MM.1S (cell line): ENCODE measurements at regions not wholly inside any gene's neighbourhood (a gene's known extent, or its start where the extent isn't known, plus 50 kb on each side); places are given as distances from the start of the nearest gene placed in this dataset.

ENCODE experiments used
- DNase-seq: peaks from one replicate; pipeline ENCODE4 v3.0.0-alpha.2; 2015
- H2AFZ ChIP-seq: fragments of 300-600 bp; sonication (generic); 2 replicates; pipeline ENCODE4 v1.6.0; 2016; ENCODE audit warnings: antibody characterized with exemption, low read length
- H3F3A ChIP-seq: fragments of 300-600 bp; sonication (generic); 2 replicates; pipeline ENCODE4 v1.6.1; 2016; ENCODE audit warnings: mild to moderate bottlenecking, antibody characterized with exemption, low read length, moderate library complexity, mixed read lengths; ENCODE audit not compliant: insufficient read depth
- H3K27ac ChIP-seq: fragments of 300-600 bp; sonication (generic); 2 replicates; pipeline ENCODE4 v1.5.1; 2016; ENCODE audit warnings: mild to moderate bottlenecking, low read length
- H3K27me3 ChIP-seq: fragments of 300-600 bp; sonication (generic); replicated peaks from 2 replicates; pipeline ENCODE4 v1.6.0; 2016; ENCODE audit warnings: low read length; ENCODE audit not compliant: insufficient read depth
- H3K36me3 ChIP-seq: fragments of 300-600 bp; sonication (generic); replicated peaks from 2 replicates; pipeline ENCODE4 v1.6.1; 2016; ENCODE audit warnings: mild to moderate bottlenecking, low read length, mixed read lengths; ENCODE audit not compliant: insufficient read depth
- H3K4me1 ChIP-seq: fragments of 300-600 bp; sonication (generic); 2 replicates; pipeline ENCODE4 v1.6.1; 2016; ENCODE audit warnings: low read length, mixed read lengths
- H3K4me2 ChIP-seq: fragments of 300-600 bp; sonication (generic); 2 replicates; pipeline ENCODE4 v1.6.0; 2016; ENCODE audit warnings: low read depth, low read length
- H3K4me3 ChIP-seq: fragments of 300-600 bp; sonication (generic); 2 replicates; pipeline ENCODE4 v1.5.1; 2016; ENCODE audit warnings: low read length, mixed read lengths
- H3K79me2 ChIP-seq: fragments of 300-600 bp; sonication (generic); 2 replicates; pipeline ENCODE4 v1.6.1; 2016; ENCODE audit warnings: mixed run types, low read length, mixed read lengths
- H3K9ac ChIP-seq: fragments of 300-600 bp; sonication (generic); 2 replicates; pipeline ENCODE4 v1.6.1; 2016; ENCODE audit warnings: low read length, mixed read lengths
- H3K9me2 ChIP-seq: fragments of 300-600 bp; sonication (generic); replicated peaks from 2 replicates; pipeline ENCODE4 v1.6.1; 2016; ENCODE audit warnings: mild to moderate bottlenecking, low read length, mixed read lengths; ENCODE audit not compliant: insufficient read depth
- H3K9me3 ChIP-seq: fragments of 300-600 bp; sonication (generic); replicated peaks from 2 replicates; pipeline ENCODE4 v1.6.1; 2016; ENCODE audit warnings: mild to moderate bottlenecking, low read length, mixed read lengths; ENCODE audit not compliant: insufficient read depth
- H4K20me1 ChIP-seq: fragments of 300-600 bp; sonication (generic); 2 replicates; pipeline ENCODE4 v1.6.1; 2016; ENCODE audit warnings: mild to moderate bottlenecking, low read length, moderate library complexity, mixed read lengths; ENCODE audit not compliant: insufficient read depth
- EZH2 ChIP-seq: fragments of 300-600 bp; sonication (generic); optimal IDR thresholded peaks from 2 replicates; pipeline ENCODE3; 2017; ENCODE audit warnings: low read depth, mild to moderate bottlenecking, antibody characterized with exemption, low read length, mixed read lengths
- EZH2phosphoT487 ChIP-seq: fragments of 300-600 bp; sonication (generic); IDR thresholded peaks from 2 replicates; pipeline ENCODE4 v1.6.1; 2018; ENCODE audit warnings: antibody characterized with exemption, low read length
- TF ChIP-seq, protein P1 (sequence below): fragments of 300-600 bp; sonication (generic); IDR thresholded peaks from 2 replicates; pipeline ENCODE4 v1.5.1; 2016; ENCODE audit warnings: antibody characterized with exemption, low read length, mixed read lengths

GRCh38 chr5:164636456-164636855, 1131.0 kb downstream of the MAT2B start:
- H2AFZ ChIP-seq = no peak overlapping the region
- no peak for DNase-seq
- H3K27me3 ChIP-seq = no peaks in the 10 kb centered on the region
- no peak overlapping the region for H3K4me3 ChIP-seq
- H3K9me3 ChIP-seq = no peaks in the 10 kb centered on the region
- H4K20me1 ChIP-seq = no peaks in the 10 kb centered on the region
- TF ChIP-seq, protein P1, sequence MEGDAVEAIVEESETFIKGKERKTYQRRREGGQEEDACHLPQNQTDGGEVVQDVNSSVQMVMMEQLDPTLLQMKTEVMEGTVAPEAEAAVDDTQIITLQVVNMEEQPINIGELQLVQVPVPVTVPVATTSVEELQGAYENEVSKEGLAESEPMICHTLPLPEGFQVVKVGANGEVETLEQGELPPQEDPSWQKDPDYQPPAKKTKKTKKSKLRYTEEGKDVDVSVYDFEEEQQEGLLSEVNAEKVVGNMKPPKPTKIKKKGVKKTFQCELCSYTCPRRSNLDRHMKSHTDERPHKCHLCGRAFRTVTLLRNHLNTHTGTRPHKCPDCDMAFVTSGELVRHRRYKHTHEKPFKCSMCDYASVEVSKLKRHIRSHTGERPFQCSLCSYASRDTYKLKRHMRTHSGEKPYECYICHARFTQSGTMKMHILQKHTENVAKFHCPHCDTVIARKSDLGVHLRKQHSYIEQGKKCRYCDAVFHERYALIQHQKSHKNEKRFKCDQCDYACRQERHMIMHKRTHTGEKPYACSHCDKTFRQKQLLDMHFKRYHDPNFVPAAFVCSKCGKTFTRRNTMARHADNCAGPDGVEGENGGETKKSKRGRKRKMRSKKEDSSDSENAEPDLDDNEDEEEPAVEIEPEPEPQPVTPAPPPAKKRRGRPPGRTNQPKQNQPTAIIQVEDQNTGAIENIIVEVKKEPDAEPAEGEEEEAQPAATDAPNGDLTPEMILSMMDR = no peak
- no peak for TF ChIP-seq EZH2phosphoT487
- no peak for TF ChIP-seq EZH2
- no peaks in the 10 kb centered on the region for H3K36me3 ChIP-seq
- no peaks in the 10 kb centered on the region for H3F3A ChIP-seq
- H3K9ac ChIP-seq = no peak overlapping the region
- no peaks in the 10 kb centered on the region for H3K79me2 ChIP-seq
- no peak overlapping the region for H3K4me2 ChIP-seq
- no peaks in the 10 kb centered on the region for H3K9me2 ChIP-seq
- no peak overlapping the region for H3K27ac ChIP-seq
- no peaks in the 10 kb centered on the region for H3K4me1 ChIP-seq

- no peak overlapping the region for H2AFZ ChIP-seq
- no peak overlapping the region for H3K9ac ChIP-seq
- no peaks in the 10 kb centered on the region for H3K9me3 ChIP-seq
- no peaks in the 10 kb centered on the region for H3K79me2 ChIP-seq
- H3K9me2 ChIP-seq = no peaks in the 10 kb centered on the region
- H3K4me2 ChIP-seq = no peak overlapping the region
- TF ChIP-seq EZH2phosphoT487 = no peak
- TF ChIP-seq, protein P1 = no peak
- no peak for TF ChIP-seq EZH2
- H3F3A ChIP-seq = no peaks in the 10 kb centered on the region
- no peak overlapping the region for H3K4me3 ChIP-seq
- no peak for DNase-seq
- no peaks in the 10 kb centered on the region for H3K36me3 ChIP-seq
- H3K27ac ChIP-seq = no peak overlapping the region
- no peaks in the 10 kb centered on the region for H4K20me1 ChIP-seq
- no peaks in the 10 kb centered on the region for H3K4me1 ChIP-seq
- no peaks in the 10 kb centered on the region for H3K27me3 ChIP-seq
These were observed 1132.6 kb downstream of the MAT2B start for GRCh38 chr5:164637931-164638521.

DNA sequence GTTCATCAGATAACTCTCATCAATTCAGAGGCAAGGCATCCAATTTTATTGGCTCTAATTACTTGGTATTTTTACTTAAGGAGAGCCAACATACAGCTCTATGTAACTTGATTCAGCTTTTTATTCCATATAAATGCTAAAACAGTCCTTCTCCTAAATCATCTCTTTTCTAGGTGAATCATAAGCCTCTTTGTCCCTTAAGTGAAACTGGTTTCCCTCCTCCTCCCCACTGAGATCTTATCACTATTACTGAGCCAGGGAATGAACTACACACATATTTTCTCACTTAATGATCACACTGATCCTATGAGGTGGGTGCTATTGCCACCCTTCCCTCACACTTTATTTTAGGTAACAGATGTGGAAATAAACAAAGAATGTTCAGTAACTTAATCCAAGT, 1143.8 kb downstream of the MAT2B start:
- H3K79me2 ChIP-seq = no peaks in the 10 kb centered on the region
- no peaks in the 10 kb centered on the region for H3K27me3 ChIP-seq
- no peaks in the 10 kb centered on the region for H3K36me3 ChIP-seq
- no peaks in the 10 kb centered on the region for H3F3A ChIP-seq
- no peak for DNase-seq
- H3K27ac ChIP-seq = no peak overlapping the region
- no peaks in the 10 kb centered on the region for H3K4me1 ChIP-seq
- TF ChIP-seq, protein P1 = no peak
- TF ChIP-seq EZH2 = no peak
- no peak for TF ChIP-seq EZH2phosphoT487
- no peak overlapping the region for H2AFZ ChIP-seq
- H3K9ac ChIP-seq = no peak overlapping the region
- H3K9me2 ChIP-seq = no peaks in the 10 kb centered on the region
- H3K9me3 ChIP-seq = no peaks in the 10 kb centered on the region
- H4K20me1 ChIP-seq = no peaks in the 10 kb centered on the region
- H3K4me3 ChIP-seq = no peak overlapping the region
- no peak overlapping the region for H3K4me2 ChIP-seq
